Left lung (tissue), 4 donors: ENCODE measurements at regions not wholly inside any gene's neighbourhood (a gene's known extent, or its start where the extent isn't known, plus 50 kb on each side); places are given as distances from the start of the nearest gene placed in this dataset.
A peak's percentile ranks its signal among the peaks of the same experiment; 100 is the strongest.

ENCODE experiments used
- ATAC-seq: fragments of 200-7000 bp; cut with Tn5 transposase; one replicate; pipeline ENCODE4 v1.9.1; 2020; ENCODE audit warnings: moderate library complexity
- DNase-seq, 4 donors: peaks; one replicate each; pipeline ENCODE4 v3.0.0-alpha.2; 2013 to 2020
- H3K27ac ChIP-seq, 2 donors: fragments of 200-600 bp; sonication (generic) in 1 of 2; one replicate each; pipeline versions ENCODE4 v1.5.0 to v1.8.0; 2020 to 2021
- H3K27me3 ChIP-seq, 2 donors: fragments of 200-600 bp; sonication (generic) in 1 of 2; one replicate each; pipeline versions ENCODE4 v1.5.0 to v1.8.0; 2020 to 2021
- H3K36me3 ChIP-seq, 2 donors: fragments of 200-600 bp; sonication (generic) in 1 of 2; one replicate each; pipeline versions ENCODE4 v1.5.0 to v1.8.0; 2020 to 2021
- H3K4me1 ChIP-seq, 2 donors: fragments of 200-600 bp; one replicate each; pipeline ENCODE4 v1.8.0; 2021
- H3K4me3 ChIP-seq, 2 donors: fragments of 200-600 bp; sonication (generic) in 1 of 2; one replicate each; pipeline versions ENCODE4 v1.5.0 to v1.8.0; 2020 to 2021; ENCODE audit warnings: mild to moderate bottlenecking in 1 of 2
- H3K9me3 ChIP-seq, 2 donors: fragments of 200-600 bp; sonication (generic) in 1 of 2; one replicate each; pipeline versions ENCODE4 v1.5.0 to v1.8.0; 2020 to 2021
- intact Hi-C, 2 donors: fragments of 100-400 bp; cut with DNase I; formaldehyde crosslinking; loops; one replicate each; pipeline versions ENCODE4 v1.11.2 to v1.14.2; 2022
- TF ChIP-seq, protein P1 (sequence below), 2 donors: fragments of 200-600 bp; sonication (generic) in 1 of 2; IDR thresholded peaks; one replicate each; pipeline versions ENCODE4 v1.5.0 to v1.8.0; 2021; ENCODE audit warnings: antibody characterized with exemption in 2 of 2
- donor health status: DM: no; HTN: yes; CAD: no.
- donor health status: DM: no; HTN: no; CAD: no.

DNA sequence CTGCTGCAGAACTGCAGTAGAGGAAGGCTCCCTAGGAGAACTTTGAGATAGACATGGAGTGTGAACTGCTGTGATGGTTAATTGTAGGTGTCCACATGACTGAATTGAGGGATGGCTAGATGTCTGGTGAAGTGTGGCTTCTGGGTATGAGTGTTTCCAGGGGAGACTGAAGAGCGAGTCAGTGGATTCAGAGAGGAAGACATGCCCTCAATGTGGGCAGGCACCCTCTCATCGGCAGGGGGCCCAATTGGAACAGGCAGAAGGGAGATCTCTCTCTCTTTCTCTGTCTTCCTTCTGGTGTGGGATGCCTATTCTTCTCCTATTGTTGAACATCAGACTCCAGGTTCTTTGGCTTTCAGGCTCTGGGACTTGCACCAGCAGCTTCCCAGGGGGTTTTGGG is 304.7 kb upstream of the GATB start:
- intact Hi-C loops, result no loop called here
- H3K9me3 ChIP-seq, result no peaks in the 10 kb centered on the region
- TF ChIP-seq, protein P1, sequence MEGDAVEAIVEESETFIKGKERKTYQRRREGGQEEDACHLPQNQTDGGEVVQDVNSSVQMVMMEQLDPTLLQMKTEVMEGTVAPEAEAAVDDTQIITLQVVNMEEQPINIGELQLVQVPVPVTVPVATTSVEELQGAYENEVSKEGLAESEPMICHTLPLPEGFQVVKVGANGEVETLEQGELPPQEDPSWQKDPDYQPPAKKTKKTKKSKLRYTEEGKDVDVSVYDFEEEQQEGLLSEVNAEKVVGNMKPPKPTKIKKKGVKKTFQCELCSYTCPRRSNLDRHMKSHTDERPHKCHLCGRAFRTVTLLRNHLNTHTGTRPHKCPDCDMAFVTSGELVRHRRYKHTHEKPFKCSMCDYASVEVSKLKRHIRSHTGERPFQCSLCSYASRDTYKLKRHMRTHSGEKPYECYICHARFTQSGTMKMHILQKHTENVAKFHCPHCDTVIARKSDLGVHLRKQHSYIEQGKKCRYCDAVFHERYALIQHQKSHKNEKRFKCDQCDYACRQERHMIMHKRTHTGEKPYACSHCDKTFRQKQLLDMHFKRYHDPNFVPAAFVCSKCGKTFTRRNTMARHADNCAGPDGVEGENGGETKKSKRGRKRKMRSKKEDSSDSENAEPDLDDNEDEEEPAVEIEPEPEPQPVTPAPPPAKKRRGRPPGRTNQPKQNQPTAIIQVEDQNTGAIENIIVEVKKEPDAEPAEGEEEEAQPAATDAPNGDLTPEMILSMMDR (IDR thresholded peaks at IDR 0.05), result no peak

DNA sequence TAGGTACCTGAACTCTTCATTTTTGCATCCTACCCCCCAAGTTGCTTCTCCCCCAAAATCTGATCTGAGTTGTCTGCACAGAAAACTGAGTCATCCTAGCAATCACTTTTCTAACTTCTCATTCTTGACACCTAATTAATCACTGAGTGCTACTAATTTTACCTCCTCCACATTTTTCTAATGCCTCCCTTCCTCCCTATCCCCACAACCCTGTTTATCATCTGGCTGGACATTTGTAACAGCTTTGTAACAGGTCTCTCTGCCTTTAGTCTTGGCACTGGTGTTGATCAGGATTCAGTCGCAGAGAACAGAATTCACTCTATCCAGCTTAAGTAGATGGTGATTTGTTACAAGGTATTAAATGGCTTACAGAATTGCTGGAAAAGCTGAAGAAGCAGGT is 303.9 kb upstream of the GATB start:
- DNase-seq (no peak), ATAC-seq (no peak)
- no peaks in the 10 kb centered on the region for H3K9me3 ChIP-seq

More for the DNA sequence above, 304.7 kb upstream of the GATB start:
- Histone ChIP-seq H3K4me1 (no peaks in the 10 kb centered on the region), H3K27ac (no peak overlapping the region), H3K36me3 (no peaks in the 10 kb centered on the region), H3K27me3 (no peaks in the 10 kb centered on the region), H3K4me3 (no peak overlapping the region)
- no peak for DNase-seq
- no peak for ATAC-seq

DNA sequence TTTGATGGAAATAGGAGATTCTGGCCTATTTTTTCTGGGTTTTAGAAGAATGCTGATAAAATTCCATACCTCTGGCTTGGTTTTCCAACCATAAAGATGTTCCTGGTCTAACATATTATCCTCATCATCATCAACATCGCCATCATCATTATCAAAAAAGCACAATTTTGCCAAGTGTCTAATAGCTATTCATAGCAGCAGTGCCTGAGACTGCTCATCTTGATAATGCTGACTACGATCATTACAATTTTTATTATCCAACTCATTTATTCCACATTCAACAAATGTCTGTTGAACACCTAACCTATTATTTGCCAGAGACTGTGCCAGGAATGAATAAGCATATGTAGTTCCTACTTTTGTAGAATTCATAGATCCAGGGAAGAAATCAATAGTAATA is 303.5 kb upstream of the GATB start:
- TF ChIP-seq, protein P1 (IDR thresholded peaks at IDR 0.05), result no peak
- H3K36me3 ChIP-seq, result no peaks in the 10 kb centered on the region
- intact Hi-C loops, result no loop called here
- no peak overlapping the region for H3K4me3 ChIP-seq
- H3K27me3 ChIP-seq, result no peaks in the 10 kb centered on the region
- ATAC-seq, result no peak
- DNase-seq, result no peak
- no peak overlapping the region for H3K27ac ChIP-seq
- no peaks in the 10 kb centered on the region for H3K9me3 ChIP-seq
- H3K4me1 ChIP-seq, result no peaks in the 10 kb centered on the region

More for the DNA sequence above, 303.9 kb upstream of the GATB start:
- TF ChIP-seq, protein P1 (IDR thresholded peaks at IDR 0.05), result no peak
- no peak overlapping the region for H3K27ac ChIP-seq
- no peak overlapping the region for H3K4me3 ChIP-seq
- intact Hi-C loops, result no loop called here
- no peaks in the 10 kb centered on the region for H3K27me3 ChIP-seq
- no peaks in the 10 kb centered on the region for H3K4me1 ChIP-seq
- H3K36me3 ChIP-seq, result no peaks in the 10 kb centered on the region

DNA sequence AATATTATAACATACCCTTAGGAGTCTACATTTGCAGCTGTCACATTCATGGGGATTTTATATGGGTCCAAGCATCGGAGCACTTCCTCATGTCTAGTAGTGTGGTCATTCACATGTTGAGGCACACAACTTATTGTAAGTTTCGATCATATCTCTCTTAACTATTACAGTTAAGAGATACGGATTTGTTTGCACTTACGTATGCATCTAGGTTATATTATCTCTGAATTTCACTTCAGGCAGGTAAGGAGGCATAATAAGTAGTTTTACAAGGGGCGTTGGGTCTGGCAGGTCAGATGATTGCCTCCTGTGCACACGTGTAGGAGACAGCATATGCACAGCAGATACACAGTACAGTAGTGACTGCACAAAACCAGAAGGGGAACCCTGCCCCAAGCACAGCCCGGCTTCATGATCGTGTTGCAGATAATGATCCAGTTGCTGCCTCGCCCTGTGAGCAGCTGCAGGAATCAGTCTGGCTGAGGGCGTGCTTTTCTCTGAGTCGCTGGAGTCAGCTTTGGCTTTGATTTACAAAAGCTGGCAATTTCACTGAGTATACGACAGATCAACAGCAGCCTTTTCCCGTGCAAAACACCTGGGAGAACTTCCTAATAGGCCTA is 302.9 kb upstream of the GATB start:
- ATAC-seq (peak; percentile 26), DNase-seq (peak in 2 of 4 donors; percentile 9 to 16)
- Histone ChIP-seq H3K9me3 (no peaks in the 10 kb centered on the region), H3K27ac (no peak overlapping the region), H3K27me3 (no peaks in the 10 kb centered on the region), H3K4me1 (no peaks in the 10 kb centered on the region), H3K4me3 (no peak overlapping the region), H3K36me3 (no peaks in the 10 kb centered on the region)
- TF ChIP-seq, protein P1 (IDR thresholded peaks at IDR 0.05), result no peak
- intact Hi-C loops, result no loop called here

DNA sequence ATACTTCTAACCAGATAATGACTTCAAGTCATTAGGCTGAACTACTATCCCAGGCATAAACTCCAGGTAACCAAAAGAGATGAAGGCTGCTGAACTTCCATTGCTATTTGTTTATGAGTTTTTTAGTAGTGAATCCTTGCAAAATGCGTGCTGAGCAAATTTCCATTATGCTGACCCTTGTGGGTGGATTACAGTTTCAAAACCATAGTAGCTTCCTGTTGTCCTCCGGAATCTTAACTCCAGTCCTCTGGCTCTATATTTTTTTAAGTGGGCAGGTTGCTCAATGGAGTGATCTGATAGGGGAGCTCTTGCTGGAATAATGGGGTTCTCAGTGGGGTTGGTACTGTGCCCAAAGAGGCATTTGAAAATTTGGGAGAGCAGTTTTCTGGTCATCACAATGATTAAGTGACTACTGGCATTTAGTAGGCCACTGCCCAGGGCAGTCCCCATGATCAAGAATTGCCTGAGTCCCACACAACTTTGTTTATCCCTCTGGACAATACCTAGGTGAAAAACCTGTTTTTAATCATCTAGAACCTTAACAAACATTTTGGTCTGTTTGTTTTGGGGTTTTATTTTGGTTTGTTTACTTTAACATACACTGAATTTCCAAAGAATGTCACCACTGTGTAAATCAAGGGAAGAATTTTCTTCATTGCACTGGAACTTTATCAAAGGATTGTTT is 302.3 kb upstream of the GATB start:
- no peaks in the 10 kb centered on the region for H3K4me1 ChIP-seq
- TF ChIP-seq, protein P1 (IDR thresholded peaks at IDR 0.05), result no peak
- no peak for DNase-seq
- intact Hi-C loops, result no loop called here
- no peaks in the 10 kb centered on the region for H3K36me3 ChIP-seq
- no peak overlapping the region for H3K4me3 ChIP-seq
- ATAC-seq, result no peak
- no peak overlapping the region for H3K27ac ChIP-seq
- H3K27me3 ChIP-seq, result no peaks in the 10 kb centered on the region
- H3K9me3 ChIP-seq, result peaks cover under 1% of the 10 kb centered on the region in 2 donors
